ENCODE measurements at regions not wholly inside any gene's neighbourhood (a gene's known extent, or its start where the extent isn't known, plus 50 kb on each side); places are given as distances from the start of the nearest gene placed in this dataset.
"Not testable (repeated sequence)": the region's sequence is repeated elsewhere in the genome, so short reads cannot be mapped to it uniquely, and the experiment has no call there.

DNA sequence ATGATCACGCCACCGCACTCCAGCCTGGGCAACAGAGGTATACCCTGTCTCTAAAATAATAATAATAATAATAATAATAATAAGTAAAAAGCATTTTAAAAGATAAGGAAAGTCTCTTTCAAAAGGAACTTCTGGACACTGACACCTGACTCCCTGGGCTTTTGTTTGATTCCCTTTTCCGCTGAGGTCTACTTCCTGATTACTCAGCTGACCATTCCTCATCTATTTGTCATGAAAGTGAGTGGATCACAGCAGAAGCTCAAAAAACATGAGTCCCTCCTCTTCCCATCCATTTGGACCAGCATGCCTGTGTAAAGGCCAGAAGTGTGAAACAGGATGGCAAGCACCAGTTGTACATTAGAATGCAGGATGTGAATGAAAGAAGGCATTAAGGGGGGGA is 61.1 kb upstream of the FBXO28 start:
- H3K27ac ChIP-seq = no peak overlapping the region
- TF ChIP-seq, protein P1, sequence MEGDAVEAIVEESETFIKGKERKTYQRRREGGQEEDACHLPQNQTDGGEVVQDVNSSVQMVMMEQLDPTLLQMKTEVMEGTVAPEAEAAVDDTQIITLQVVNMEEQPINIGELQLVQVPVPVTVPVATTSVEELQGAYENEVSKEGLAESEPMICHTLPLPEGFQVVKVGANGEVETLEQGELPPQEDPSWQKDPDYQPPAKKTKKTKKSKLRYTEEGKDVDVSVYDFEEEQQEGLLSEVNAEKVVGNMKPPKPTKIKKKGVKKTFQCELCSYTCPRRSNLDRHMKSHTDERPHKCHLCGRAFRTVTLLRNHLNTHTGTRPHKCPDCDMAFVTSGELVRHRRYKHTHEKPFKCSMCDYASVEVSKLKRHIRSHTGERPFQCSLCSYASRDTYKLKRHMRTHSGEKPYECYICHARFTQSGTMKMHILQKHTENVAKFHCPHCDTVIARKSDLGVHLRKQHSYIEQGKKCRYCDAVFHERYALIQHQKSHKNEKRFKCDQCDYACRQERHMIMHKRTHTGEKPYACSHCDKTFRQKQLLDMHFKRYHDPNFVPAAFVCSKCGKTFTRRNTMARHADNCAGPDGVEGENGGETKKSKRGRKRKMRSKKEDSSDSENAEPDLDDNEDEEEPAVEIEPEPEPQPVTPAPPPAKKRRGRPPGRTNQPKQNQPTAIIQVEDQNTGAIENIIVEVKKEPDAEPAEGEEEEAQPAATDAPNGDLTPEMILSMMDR (conservative IDR thresholded peaks at IDR 0.05) = no peak

DNA sequence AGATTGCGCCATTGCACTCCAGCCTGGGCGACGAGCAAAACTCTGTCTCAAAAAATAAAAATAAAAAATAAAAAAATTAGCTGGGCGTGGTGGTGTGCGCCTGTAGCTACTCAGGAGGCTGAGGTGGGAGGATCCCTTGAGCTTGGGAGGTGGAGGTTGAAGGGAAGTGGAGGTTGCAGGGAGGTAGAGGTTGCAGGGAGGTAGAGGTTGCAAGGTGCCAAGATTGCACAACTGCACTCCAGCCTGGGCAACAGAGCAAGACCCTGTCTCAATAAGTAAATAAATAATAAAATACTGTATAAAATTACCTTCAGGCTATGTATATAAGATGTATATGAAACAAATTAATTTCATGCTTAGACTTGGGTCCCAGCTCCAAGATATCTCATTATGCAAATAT is 62.1 kb upstream of the FBXO28 start:
- H3K27ac ChIP-seq = not testable (repeated sequence)

DNA sequence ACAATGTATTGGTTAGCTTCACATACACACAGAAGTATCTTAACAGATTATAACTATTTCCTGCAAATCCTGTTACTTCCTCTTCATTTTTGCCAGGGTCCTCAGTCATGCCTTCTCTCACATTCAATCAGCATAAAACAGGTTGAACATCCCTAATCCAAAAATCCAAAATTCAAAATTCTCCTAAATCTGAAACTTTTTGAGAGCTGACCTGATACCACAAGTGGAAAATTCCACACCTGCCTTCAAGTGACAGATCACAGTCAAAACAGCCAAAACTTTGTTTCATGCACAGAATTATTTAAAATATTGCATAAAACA is 62.9 kb upstream of the FBXO28 start:
- no peak overlapping the region; the same call in 1 of the 2 replicates for H3K27ac ChIP-seq
- TF ChIP-seq, protein P1 (conservative IDR thresholded peaks at IDR 0.05) = peak; percentile 48

DNA sequence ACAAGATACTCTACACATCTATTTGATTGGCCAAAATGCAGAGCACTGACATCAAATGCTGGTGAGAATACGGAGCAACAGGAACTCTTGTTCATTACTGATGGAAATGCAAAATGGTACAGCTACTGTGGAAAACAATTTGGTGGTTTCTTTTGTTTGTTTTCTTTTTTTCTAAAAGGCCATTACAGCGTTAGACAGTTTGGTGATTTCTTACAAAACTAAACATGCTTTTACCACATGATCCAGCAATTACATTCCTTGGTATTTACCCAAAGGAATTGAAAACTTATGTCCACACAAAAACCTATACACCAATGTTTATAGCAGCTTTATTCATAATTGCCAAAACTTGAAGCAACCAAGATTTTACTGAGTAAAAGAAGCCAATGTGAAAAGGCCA is 66.4 kb upstream of the FBXO28 start:
- TF ChIP-seq, protein P1 (conservative IDR thresholded peaks at IDR 0.05) = no peak
- no peak overlapping the region for H3K27ac ChIP-seq

DNA sequence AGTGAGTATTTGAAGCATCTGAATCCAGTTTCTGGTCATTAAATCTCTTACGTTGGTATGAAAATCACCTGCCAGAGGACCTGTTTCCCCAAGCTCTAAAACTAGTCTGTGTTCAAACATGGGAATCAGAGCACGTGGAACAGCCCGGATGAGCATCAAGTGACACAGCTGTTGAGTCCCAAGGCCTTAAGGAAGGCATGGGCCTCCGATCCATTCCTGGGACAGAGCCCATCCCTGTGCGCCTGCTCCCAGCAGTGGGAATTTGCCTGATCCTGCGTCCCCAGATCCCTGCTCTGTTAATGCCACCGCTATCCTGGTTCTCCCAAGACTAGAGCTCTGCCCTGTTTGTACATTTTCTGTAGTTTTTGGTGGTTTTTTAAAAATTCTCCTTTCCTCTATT is 68.4 kb upstream of the FBXO28 start:
- TF ChIP-seq, protein P1 (conservative IDR thresholded peaks at IDR 0.05) = no peak
- no peak overlapping the region for H3K27ac ChIP-seq

DNA sequence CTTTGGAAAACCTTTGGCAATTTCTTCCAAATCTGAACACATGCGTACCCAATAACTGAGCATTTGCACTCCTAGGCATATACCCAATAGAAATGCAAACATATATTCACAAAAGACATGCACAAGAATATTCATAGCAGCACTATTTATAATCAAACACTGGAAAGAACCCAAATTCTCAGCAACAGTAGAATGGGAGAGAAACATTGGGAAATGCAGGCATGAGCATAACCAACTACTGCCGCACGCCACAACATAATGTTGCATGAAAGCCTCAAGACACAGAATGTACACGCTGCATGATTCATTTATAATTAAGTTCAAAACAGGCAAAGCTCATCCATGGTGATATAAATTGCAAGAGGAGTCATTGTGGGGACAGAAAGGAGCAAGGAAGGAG is 69.5 kb upstream of the FBXO28 start:
- TF ChIP-seq, protein P1 (conservative IDR thresholded peaks at IDR 0.05) = no peak

DNA sequence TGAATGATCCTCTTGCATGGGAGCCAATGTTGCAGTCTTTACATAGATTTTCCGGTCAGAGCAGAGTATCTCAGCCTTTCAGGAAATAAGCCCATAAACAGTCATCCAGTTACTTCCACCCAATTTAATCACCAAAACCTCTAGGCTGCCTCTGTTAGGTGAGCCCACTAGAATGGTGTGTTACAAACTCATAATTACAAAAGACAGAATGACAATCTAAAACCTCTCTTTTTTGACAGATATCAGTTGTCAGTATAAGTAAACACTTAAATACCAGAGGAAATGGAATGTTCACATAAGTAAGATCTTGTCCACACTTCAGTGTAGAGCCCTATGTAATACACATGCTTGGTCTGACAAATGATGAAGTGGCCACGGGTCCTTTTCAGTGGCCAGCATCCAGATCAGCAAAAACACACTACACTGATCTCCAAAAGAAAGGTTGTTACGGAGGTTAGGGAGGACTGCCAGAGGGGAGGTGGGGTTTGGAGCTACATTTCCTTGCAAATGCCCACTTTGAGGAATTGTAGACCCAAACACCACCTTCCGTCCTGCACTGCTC is 71.3 kb upstream of the FBXO28 start:
- peak overlapping the region; percentile 93 for H3K27ac ChIP-seq
- TF ChIP-seq, protein P1 (conservative IDR thresholded peaks at IDR 0.05) = no peak

More for the DNA sequence above, 69.5 kb upstream of the FBXO28 start:
- H3K27ac ChIP-seq = no peak overlapping the region

DNA sequence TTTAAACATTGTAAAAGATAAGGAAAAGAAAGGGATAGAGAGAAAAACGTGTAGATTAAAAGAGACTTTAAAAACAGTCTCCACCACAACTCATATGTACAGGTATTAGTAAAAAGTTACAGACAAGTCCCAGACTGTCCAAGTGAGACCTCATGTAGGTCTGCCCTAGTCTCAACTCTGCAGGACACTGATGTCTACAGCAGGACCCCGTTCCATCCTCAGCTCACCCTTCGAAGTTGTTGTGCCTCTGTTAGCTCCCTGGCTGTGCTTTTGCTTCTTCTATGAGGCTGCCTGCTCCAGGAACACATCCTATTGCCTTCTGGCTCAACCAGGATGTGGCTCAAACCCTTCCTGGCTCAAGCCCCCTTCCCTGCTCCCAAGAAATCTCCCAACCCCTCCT is 72.9 kb upstream of the FBXO28 start:
- TF ChIP-seq, protein P1 (conservative IDR thresholded peaks at IDR 0.05) = no peak
- H3K27ac ChIP-seq = peak overlapping the region; percentile 93

DNA sequence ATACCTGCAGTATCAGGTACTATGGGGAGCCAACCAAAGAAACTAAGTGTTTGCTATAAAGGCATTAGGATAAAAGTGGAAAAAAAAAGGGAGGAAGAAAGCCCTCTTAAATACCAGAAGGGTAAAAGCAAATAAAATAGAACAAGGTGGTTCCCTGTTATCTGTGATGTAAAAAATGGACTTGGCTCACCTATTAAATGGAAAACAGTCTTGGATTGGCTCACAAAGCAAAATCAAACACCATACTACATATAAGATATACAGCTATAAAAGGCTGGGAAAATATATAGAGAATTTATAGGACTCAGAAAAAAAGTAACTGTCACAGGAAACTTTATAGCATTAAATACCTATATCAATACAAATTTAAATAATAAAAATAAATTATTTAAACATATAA is 73.5 kb upstream of the FBXO28 start:
- H3K27ac ChIP-seq = peak overlapping the region; percentile 93

DNA sequence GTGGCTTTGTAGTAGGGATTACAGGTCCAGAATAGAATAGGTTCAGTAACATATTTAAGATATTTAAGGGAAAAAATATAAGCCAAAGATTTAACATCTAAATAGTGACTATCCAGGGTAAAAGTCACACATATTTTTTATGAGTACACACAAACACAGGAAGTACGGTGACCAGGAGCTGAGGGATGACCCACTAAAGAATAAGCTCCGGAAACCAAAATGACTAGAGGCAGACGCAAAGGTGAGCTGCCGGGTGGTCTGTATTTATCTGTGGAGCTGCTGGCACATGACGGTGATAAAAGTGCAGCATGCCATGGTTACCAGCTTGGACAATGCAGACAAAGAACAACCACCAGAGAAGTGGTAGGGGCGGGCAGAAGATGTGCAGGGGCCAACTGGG is 73.9 kb upstream of the FBXO28 start:
- H3K27ac ChIP-seq = peak overlapping the region; percentile 93

DNA sequence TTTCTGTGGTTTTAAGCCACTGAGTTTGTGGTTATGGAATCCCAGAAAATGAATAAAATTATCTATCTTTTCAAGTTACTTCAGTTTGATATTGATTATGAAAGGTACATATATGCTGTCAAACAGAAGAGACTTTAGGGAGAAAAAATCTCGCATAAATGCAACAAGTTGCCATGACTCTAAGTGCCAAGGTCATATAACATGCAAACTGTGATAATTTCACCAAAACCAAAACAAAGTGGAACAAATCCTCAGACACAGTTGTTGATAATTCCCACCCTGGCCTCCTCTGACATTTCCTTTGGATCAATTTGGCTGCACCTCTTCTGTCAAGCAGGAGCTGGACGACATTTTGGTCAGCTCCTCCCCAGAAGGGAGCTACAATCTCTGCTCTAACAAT is 75.1 kb upstream of the FBXO28 start:
- peak overlapping the region; percentile 93 for H3K27ac ChIP-seq

DNA sequence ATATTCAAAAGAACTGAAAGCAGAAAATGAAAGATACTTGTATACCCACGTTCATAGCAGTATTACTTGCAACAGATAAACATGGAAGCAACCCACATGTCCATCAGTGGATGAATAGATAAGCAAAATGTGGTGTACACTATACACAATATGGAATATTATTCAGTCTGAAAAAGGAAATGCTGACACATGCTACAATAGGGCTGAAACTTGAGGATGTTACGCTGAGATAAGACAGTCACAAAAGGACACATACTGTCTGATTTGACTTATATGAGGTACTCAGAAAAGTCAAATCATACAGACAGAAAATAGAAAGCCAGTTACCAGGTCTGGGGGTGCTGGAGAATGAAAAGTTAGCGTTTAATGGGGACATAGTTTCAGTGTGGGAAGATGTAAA is 76.5 kb upstream of the FBXO28 start:
- H3K27ac ChIP-seq = not testable (repeated sequence)

DNA sequence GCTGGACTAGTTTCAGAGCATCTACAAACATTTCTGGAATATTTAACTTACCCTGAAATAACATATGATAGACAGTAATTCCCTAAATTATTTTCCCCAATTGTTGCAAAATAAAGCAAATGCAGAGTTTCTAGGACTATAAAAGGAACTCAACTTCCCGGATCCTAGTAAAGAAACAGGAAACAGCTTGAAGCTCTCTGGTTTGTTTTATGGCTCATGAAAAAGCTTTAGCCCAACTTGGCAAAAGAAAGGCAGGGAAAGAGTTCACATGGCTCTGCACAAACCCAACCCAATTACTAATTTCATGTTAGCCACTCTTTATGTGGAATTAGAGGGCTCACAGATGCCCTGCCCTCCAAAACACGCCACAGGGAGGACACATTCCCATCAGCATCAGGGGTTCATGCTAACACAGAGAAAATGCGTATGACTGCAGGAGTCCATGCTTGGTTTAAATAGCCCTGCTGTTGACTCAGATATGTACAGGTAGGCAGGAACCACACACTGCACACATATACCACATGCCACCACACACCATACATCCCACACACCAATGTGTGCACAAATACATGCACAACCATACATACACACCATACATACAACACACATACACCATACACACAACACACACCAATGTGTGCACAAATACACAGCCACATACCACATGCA is 81.2 kb upstream of the FBXO28 start:
- H3K27ac ChIP-seq = not testable (repeated sequence)
